ENCODE measurements at regions not wholly inside any gene's neighbourhood (a gene's known extent, or its start where the extent isn't known, plus 50 kb on each side); places are given as distances from the start of the nearest gene placed in this dataset.

- H3K27me3 ChIP-seq, result no peaks in the 10 kb centered on the region
- no peak overlapping the region for H3K4me3 ChIP-seq (replicated peaks in 1 of 3)
- intact Hi-C loops (cut with DNase I), result no loop called here
- no peak for TF ChIP-seq CTCF (IDR thresholded peaks at IDR 0.05)
- TF ChIP-seq POLR2A (IDR thresholded peaks at IDR 0.05), result no peak
- H3K9me3 ChIP-seq, result no peaks in the 10 kb centered on the region
- no peaks in the 10 kb centered on the region for H3K36me3 ChIP-seq
- 88 to 91% methylated on average over 1 of the region's 1 CpG for WGBS, 2 donors
- DNase-seq, result no peak
- no peak overlapping the region for H3K27ac ChIP-seq
- peaks cover 0 to 2% of the 10 kb centered on the region in 2 donors for H3K4me1 ChIP-seq
Observed at GRCh38 chr11:95372097-95372656, 141.2 kb upstream of the SESN3 start.

- no peak overlapping the region for H3K4me3 ChIP-seq (replicated peaks in 1 of 3)
- H3K36me3 ChIP-seq, result no peaks in the 10 kb centered on the region
- no peaks in the 10 kb centered on the region for H3K27me3 ChIP-seq
- H3K4me1 ChIP-seq, result peaks cover 0 to 2% of the 10 kb centered on the region in 2 donors
- H3K9me3 ChIP-seq, result no peaks in the 10 kb centered on the region
- no peak overlapping the region for H3K27ac ChIP-seq
- no peak for DNase-seq
- TF ChIP-seq CTCF (IDR thresholded peaks at IDR 0.05) (no peak), POLR2A (IDR thresholded peaks at IDR 0.05) (no peak)
- WGBS, 2 donors, result 94 to 97% methylated on average over 1 of the region's 1 CpG
- intact Hi-C loops (cut with DNase I), result no loop called here
Observed at GRCh38 chr11:95371153-95371552, 140.2 kb upstream of the SESN3 start.

- H3K27ac ChIP-seq, result no peak overlapping the region
- no peak for DNase-seq
- no peak overlapping the region for H3K4me3 ChIP-seq (replicated peaks in 1 of 3)
- intact Hi-C loops (cut with DNase I), result no loop called here
- 49 to 85% methylated on average over 4 of the region's 4 CpGs for WGBS, 2 donors
- no peaks in the 10 kb centered on the region for H3K36me3 ChIP-seq
- no peaks in the 10 kb centered on the region for H3K9me3 ChIP-seq
- TF ChIP-seq CTCF (IDR thresholded peaks at IDR 0.05) (no peak), POLR2A (IDR thresholded peaks at IDR 0.05) (no peak)
- H3K4me1 ChIP-seq, result peaks cover 0 to 2% of the 10 kb centered on the region in 2 donors
- H3K27me3 ChIP-seq, result no peaks in the 10 kb centered on the region
Observed at GRCh38 chr11:95367726-95368125, 136.7 kb upstream of the SESN3 start.

GRCh38 chr11:95365348-95365747 is 134.3 kb upstream of the SESN3 start:
- H3K27me3 ChIP-seq, result no peaks in the 10 kb centered on the region
- intact Hi-C loops (cut with DNase I), result no loop called here
- WGBS, 2 donors, result 83 to 87% methylated on average over 3 of the region's 3 CpGs
- H3K4me3 ChIP-seq (replicated peaks in 1 of 3), result no peak overlapping the region
- H3K9me3 ChIP-seq, result no peaks in the 10 kb centered on the region
- TF ChIP-seq CTCF (IDR thresholded peaks at IDR 0.05) (no peak), POLR2A (IDR thresholded peaks at IDR 0.05) (no peak)
- peaks cover 0 to under 1% of the 10 kb centered on the region in 2 donors for H3K4me1 ChIP-seq
- no peaks in the 10 kb centered on the region for H3K36me3 ChIP-seq
- DNase-seq, result no peak
- H3K27ac ChIP-seq, result no peak overlapping the region

- 90 to 94% methylated on average over 4 of the region's 4 CpGs for WGBS, 2 donors
- Histone ChIP-seq H3K4me1 (no peaks in the 10 kb centered on the region), H3K27me3 (no peaks in the 10 kb centered on the region), H3K4me3 (replicated peaks in 1 of 3) (no peak overlapping the region), H3K36me3 (no peaks in the 10 kb centered on the region), H3K9me3 (no peaks in the 10 kb centered on the region), H3K27ac (no peak overlapping the region)
- intact Hi-C loops (cut with DNase I), result no loop called here
- DNase-seq, result no peak
- TF ChIP-seq CTCF (IDR thresholded peaks at IDR 0.05) (no peak), POLR2A (IDR thresholded peaks at IDR 0.05) (no peak)
Observed at GRCh38 chr11:95364324-95365295, 133.6 kb upstream of the SESN3 start.
